Activated CD4-positive, CD25-positive, alpha-beta regulatory T cell (primary cell): ENCODE measurements at regions not wholly inside any gene's neighbourhood (a gene's known extent, or its start where the extent isn't known, plus 50 kb on each side); places are given as distances from the start of the nearest gene placed in this dataset.
"Not testable (repeated sequence)": the region's sequence is repeated elsewhere in the genome, so short reads cannot be mapped to it uniquely, and the experiment has no call there.

Source experiments
- DNase-seq, 4 experiments: peaks; one replicate each; lab custom pipeline; 2025; lab: John Stamatoyannopoulos, UW

GRCh38 chr3:10665592-10665991 lies 150.4 kb upstream of the SLC6A11 start:
- no peak for DNase-seq

GRCh38 chr3:10666621-10667020 lies 149.4 kb upstream of the SLC6A11 start:
- no peak for DNase-seq

GRCh38 chr3:10667269-10667668 lies 148.8 kb upstream of the SLC6A11 start:
- no peak for DNase-seq

GRCh38 chr3:10667901-10668476 lies 148.0 kb upstream of the SLC6A11 start:
- no peak for DNase-seq

GRCh38 chr3:10669490-10670048 lies 146.5 kb upstream of the SLC6A11 start:
- DNase-seq: no peak

GRCh38 chr3:10672422-10672821 lies 143.6 kb upstream of the SLC6A11 start:
- DNase-seq: no peak

GRCh38 chr3:10674578-10674977 lies 141.4 kb upstream of the SLC6A11 start:
- no peak for DNase-seq

- DNase-seq: no peak
Measured at GRCh38 chr3:10676905-10677304, 139.1 kb upstream of the SLC6A11 start.

- no peak for DNase-seq
Measured at GRCh38 chr3:10678796-10679376, 137.1 kb upstream of the SLC6A11 start.

GRCh38 chr3:10680796-10681195 lies 135.2 kb upstream of the SLC6A11 start:
- DNase-seq: no peak

GRCh38 chr3:10682692-10683091 lies 133.3 kb upstream of the SLC6A11 start:
- no peak for DNase-seq

- no peak for DNase-seq
Measured at GRCh38 chr3:10683106-10683505, 132.9 kb upstream of the SLC6A11 start.

GRCh38 chr3:10688126-10688525 lies 127.9 kb upstream of the SLC6A11 start:
- DNase-seq: no peak

- DNase-seq: no peak
Measured at GRCh38 chr3:10688548-10689172, 127.4 kb upstream of the SLC6A11 start.

GRCh38 chr3:10692039-10692622 lies 123.9 kb upstream of the SLC6A11 start:
- DNase-seq: no peak

GRCh38 chr3:10693457-10693856 lies 122.6 kb upstream of the SLC6A11 start:
- no peak for DNase-seq

- DNase-seq: no peak
Measured at GRCh38 chr3:10694179-10694578, 121.8 kb upstream of the SLC6A11 start.

- not testable (repeated sequence) for DNase-seq
Measured at GRCh38 chr3:10695186-10695585, 120.8 kb upstream of the SLC6A11 start.

GRCh38 chr3:10695595-10696285 lies 120.3 kb upstream of the SLC6A11 start:
- no peak for DNase-seq

GRCh38 chr3:10697918-10698317 lies 118.1 kb upstream of the SLC6A11 start:
- DNase-seq: no peak

GRCh38 chr3:10700821-10701220 lies 115.2 kb upstream of the SLC6A11 start:
- DNase-seq: no peak

GRCh38 chr3:10702961-10703740 lies 112.9 kb upstream of the SLC6A11 start:
- no peak for DNase-seq
